ENCODE measurements at regions not wholly inside any gene's neighbourhood (a gene's known extent, or its start where the extent isn't known, plus 50 kb on each side); places are given as distances from the start of the nearest gene placed in this dataset.

- no peak for DNase-seq (ENCODE audit: low spot score)
- TF ChIP-seq, protein P1, sequence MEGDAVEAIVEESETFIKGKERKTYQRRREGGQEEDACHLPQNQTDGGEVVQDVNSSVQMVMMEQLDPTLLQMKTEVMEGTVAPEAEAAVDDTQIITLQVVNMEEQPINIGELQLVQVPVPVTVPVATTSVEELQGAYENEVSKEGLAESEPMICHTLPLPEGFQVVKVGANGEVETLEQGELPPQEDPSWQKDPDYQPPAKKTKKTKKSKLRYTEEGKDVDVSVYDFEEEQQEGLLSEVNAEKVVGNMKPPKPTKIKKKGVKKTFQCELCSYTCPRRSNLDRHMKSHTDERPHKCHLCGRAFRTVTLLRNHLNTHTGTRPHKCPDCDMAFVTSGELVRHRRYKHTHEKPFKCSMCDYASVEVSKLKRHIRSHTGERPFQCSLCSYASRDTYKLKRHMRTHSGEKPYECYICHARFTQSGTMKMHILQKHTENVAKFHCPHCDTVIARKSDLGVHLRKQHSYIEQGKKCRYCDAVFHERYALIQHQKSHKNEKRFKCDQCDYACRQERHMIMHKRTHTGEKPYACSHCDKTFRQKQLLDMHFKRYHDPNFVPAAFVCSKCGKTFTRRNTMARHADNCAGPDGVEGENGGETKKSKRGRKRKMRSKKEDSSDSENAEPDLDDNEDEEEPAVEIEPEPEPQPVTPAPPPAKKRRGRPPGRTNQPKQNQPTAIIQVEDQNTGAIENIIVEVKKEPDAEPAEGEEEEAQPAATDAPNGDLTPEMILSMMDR (IDR thresholded peaks at IDR 0.05; ENCODE audit: borderline replicate concordance, control extremely low read depth, extremely low read depth, insufficient read depth, missing control alignments): no peak
- in situ Hi-C loops (cut with MboI; ENCODE audit: low sequenced_read_pairs, unreplicated experiment): no loop called here
Measured at GRCh38 chr3:31364711-31365110, 168.0 kb upstream of the STT3B start.

- TF ChIP-seq, protein P1 (IDR thresholded peaks at IDR 0.05; ENCODE audit: borderline replicate concordance, control extremely low read depth, extremely low read depth, insufficient read depth, missing control alignments): no peak
- DNase-seq (ENCODE audit: low spot score): no peak
- in situ Hi-C loops (cut with MboI; ENCODE audit: low sequenced_read_pairs, unreplicated experiment): no loop called here
Measured at GRCh38 chr3:31367518-31367917, 165.2 kb upstream of the STT3B start.

DNA sequence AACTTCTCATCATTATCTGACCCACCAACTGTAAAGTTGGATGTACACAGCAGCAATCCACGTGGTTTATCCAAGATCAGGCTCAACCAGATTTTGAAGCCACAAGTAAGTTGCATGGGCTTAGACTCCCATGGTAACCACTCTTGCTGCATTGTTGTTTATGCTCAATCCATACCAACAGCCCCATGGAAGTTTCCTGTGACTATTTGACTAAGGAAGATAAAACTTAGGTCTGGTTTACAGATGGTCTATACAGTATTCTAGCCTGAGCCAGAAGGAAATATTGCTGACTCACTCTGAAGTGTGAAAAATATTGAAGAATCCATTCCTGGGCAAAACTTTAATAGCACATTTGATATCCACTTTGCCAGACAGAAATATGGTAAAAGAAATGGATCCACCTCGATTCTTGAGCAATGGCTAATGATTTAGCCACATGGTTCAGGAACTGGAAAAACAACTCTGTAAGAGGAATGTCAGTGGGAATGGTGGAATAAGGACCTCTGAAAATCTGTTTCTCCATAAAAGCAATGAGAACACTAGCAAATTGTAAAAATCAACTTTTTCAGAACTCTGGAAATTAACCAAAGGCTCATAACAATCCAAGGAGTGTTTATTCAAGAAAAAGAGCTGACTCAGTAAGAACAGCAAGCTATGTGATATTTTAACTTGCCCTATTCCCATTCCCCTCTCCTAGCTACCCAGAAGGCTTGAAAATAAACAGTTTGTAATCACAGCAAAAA is 162.9 kb upstream of the STT3B start:
- TF ChIP-seq, protein P1 (IDR thresholded peaks at IDR 0.05; ENCODE audit: borderline replicate concordance, control extremely low read depth, extremely low read depth, insufficient read depth, missing control alignments): no peak
- in situ Hi-C loops (cut with MboI; ENCODE audit: low sequenced_read_pairs, unreplicated experiment): no loop called here
- no peak for DNase-seq (ENCODE audit: low spot score)

DNA sequence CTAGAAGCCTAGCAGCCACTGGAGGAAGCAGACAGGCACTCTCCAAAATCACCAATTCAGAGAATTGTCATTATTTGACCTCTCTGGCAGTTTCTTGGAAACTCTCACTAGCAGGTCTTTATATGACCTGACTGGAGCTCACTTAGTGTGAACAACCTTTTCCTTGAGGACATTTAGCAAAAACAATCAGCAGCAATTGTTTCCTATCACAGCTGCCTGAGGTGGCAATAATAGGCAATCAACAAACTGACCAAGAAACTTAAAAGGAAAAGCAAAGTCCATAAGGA is 162.4 kb upstream of the STT3B start:
- DNase-seq (ENCODE audit: low spot score): no peak
- TF ChIP-seq, protein P1 (IDR thresholded peaks at IDR 0.05; ENCODE audit: borderline replicate concordance, control extremely low read depth, extremely low read depth, insufficient read depth, missing control alignments): no peak
- in situ Hi-C loops (cut with MboI; ENCODE audit: low sequenced_read_pairs, unreplicated experiment): no loop called here

DNA sequence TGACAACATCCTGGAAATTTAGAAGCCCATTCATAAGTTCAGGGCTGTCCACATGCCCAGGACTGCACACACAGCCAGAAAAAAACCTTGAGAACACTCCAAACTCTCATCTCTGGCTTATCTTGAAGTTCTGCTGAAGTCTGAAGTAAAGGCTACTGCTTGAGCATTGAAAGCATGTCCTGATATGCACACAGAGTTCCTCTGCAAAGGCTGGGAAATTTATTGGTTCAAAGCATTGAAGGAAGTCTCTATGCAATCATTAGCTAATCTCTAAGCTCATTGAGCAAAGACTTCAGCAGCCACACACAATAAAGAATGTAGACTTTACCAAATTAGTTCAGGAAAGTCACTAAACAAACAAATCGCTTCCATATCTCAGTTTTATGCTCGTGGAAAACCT is 162.0 kb upstream of the STT3B start:
- TF ChIP-seq, protein P1 (IDR thresholded peaks at IDR 0.05; ENCODE audit: borderline replicate concordance, control extremely low read depth, extremely low read depth, insufficient read depth, missing control alignments): no peak
- in situ Hi-C loops (cut with MboI; ENCODE audit: low sequenced_read_pairs, unreplicated experiment): no loop called here
- DNase-seq (ENCODE audit: low spot score): no peak

- in situ Hi-C loops (cut with MboI; ENCODE audit: low sequenced_read_pairs, unreplicated experiment): no loop called here
- TF ChIP-seq, protein P1 (IDR thresholded peaks at IDR 0.05; ENCODE audit: borderline replicate concordance, control extremely low read depth, extremely low read depth, insufficient read depth, missing control alignments): no peak
- DNase-seq (ENCODE audit: low spot score): no peak
Measured at GRCh38 chr3:31371484-31372177, 161.1 kb upstream of the STT3B start.

Measured in GM13976 (cell line).